Right lobe of liver (tissue), 4 donors: ENCODE measurements at regions not wholly inside any gene's neighbourhood (a gene's known extent, or its start where the extent isn't known, plus 50 kb on each side); places are given as distances from the start of the nearest gene placed in this dataset.

Source experiments
- POLR2A ChIP-seq: fragments of 450-650 bp; IDR thresholded peaks from one replicate; pipeline ENCODE4 v1.6.1; 2017; ENCODE audit warnings: antibody characterized with exemption, mild to moderate bottlenecking
- TF ChIP-seq, protein P1 (sequence below), 4 donors: fragments of 200-600 bp in 3 of 4; fragments of 450-650 bp in 1 of 4; IDR thresholded peaks; one replicate each; pipeline versions ENCODE4 v1.5.1 to v1.8.0; 2016 to 2022; ENCODE audit warnings: antibody characterized with exemption in 4 of 4, mild to moderate bottlenecking in 2 of 4
- donor health status: DM: no; HTN: no; CAD: no.
- donor health status: DM: no; HTN: no; CAD: no.
- donor health status: DM: no; HTN: yes; CAD: no.

GRCh38 chr10:44512431-44513022 is 127.6 kb upstream of the CXCL12 start:
- TF ChIP-seq, protein P1, sequence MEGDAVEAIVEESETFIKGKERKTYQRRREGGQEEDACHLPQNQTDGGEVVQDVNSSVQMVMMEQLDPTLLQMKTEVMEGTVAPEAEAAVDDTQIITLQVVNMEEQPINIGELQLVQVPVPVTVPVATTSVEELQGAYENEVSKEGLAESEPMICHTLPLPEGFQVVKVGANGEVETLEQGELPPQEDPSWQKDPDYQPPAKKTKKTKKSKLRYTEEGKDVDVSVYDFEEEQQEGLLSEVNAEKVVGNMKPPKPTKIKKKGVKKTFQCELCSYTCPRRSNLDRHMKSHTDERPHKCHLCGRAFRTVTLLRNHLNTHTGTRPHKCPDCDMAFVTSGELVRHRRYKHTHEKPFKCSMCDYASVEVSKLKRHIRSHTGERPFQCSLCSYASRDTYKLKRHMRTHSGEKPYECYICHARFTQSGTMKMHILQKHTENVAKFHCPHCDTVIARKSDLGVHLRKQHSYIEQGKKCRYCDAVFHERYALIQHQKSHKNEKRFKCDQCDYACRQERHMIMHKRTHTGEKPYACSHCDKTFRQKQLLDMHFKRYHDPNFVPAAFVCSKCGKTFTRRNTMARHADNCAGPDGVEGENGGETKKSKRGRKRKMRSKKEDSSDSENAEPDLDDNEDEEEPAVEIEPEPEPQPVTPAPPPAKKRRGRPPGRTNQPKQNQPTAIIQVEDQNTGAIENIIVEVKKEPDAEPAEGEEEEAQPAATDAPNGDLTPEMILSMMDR (IDR thresholded peaks at IDR 0.05) = no peak
- no peak for TF ChIP-seq POLR2A
